ENCODE measurements at regions not wholly inside any gene's neighbourhood (a gene's known extent, or its start where the extent isn't known, plus 50 kb on each side); places are given as distances from the start of the nearest gene placed in this dataset.
"Not testable (repeated sequence)": the region's sequence is repeated elsewhere in the genome, so short reads cannot be mapped to it uniquely, and the experiment has no call there.

GRCh38 chr12:25352083-25352918 is 101.6 kb upstream of the KRAS start:
- TF ChIP-seq ZFX (IDR thresholded peaks at IDR 0.05) (no peak), CTCF (conservative IDR thresholded peaks at IDR 0.05) (no peak)
- H3K27ac ChIP-seq: no peak overlapping the region

GRCh38 chr12:25348593-25348895 is 97.8 kb upstream of the KRAS start:
- no peak overlapping the region for H3K27ac ChIP-seq
- no peak for TF ChIP-seq CTCF (conservative IDR thresholded peaks at IDR 0.05)
- TF ChIP-seq ZFX (IDR thresholded peaks at IDR 0.05): no peak

- peak overlapping the region; percentile 31; the same call in 1 of the 2 replicates for H3K27ac ChIP-seq
- TF ChIP-seq CTCF (conservative IDR thresholded peaks at IDR 0.05) (no peak), ZFX (IDR thresholded peaks at IDR 0.05) (no peak)
Observed at GRCh38 chr12:25347716-25348592, 97.2 kb upstream of the KRAS start.

GRCh38 chr12:25341877-25342276 is 91.1 kb upstream of the KRAS start:
- H3K27ac ChIP-seq: not testable (repeated sequence)

- no peak for TF ChIP-seq ZFX (IDR thresholded peaks at IDR 0.05)
- no peak for TF ChIP-seq CTCF (conservative IDR thresholded peaks at IDR 0.05)
- H3K27ac ChIP-seq: no peak overlapping the region
Observed at GRCh38 chr12:25337916-25338315, 87.2 kb upstream of the KRAS start.

- TF ChIP-seq ZFX (IDR thresholded peaks at IDR 0.05): no peak
- no peak for TF ChIP-seq CTCF (conservative IDR thresholded peaks at IDR 0.05)
- H3K27ac ChIP-seq: no peak overlapping the region
Observed at GRCh38 chr12:25332143-25332542, 81.4 kb upstream of the KRAS start.

GRCh38 chr12:25328072-25328712 is 77.5 kb upstream of the KRAS start:
- TF ChIP-seq ZFX (IDR thresholded peaks at IDR 0.05): no peak
- TF ChIP-seq CTCF (conservative IDR thresholded peaks at IDR 0.05): no peak
- H3K27ac ChIP-seq: no peak overlapping the region
